ENCODE measurements at regions not wholly inside any gene's neighbourhood (a gene's known extent, or its start where the extent isn't known, plus 50 kb on each side); places are given as distances from the start of the nearest gene placed in this dataset.
"Not testable (repeated sequence)": the region's sequence is repeated elsewhere in the genome, so short reads cannot be mapped to it uniquely, and the experiment has no call there.

DNA sequence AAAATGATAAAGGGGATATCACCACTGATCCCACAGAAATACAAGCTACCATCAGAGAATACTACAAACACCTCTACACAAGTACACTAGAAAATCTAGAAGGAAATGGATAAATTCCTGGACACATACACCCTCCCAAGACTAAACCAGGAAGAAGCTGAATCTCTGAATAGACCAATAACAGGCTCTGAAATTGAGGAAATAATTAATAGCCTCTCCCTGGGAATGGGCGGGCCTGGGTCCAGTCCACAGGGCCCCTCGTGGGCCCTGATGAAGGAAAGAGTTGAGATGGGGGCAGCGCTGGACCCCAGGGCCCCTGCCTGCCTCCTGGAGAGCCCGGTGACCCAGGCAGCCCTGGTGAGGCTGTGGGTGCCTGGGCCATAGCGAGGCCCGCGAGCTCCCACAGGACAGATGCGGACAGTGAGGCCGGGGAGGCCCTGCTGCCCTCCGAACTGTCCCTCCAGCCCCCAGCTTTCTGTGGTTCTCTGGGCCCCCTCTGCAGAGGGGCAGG is 154.0 kb downstream of the CCDC74A start:
- peak; percentile 7 for ATAC-seq
- H3K36me3 Mint-ChIP-seq; H3K27me3 ChIP-seq (ENCODE audit: control insufficient read depth in 2 of 2, insufficient read depth in 2 of 2, low read length in 2 of 2); H3K9me3 ChIP-seq (ENCODE audit: control insufficient read depth in 2 of 3, low read length in 3 of 3); H3K9me3 Mint-ChIP-seq; H3K36me3 ChIP-seq (ENCODE audit: control insufficient read depth in 2 of 3, insufficient read depth in 3 of 3, low read length in 3 of 3); H3K4me1 ChIP-seq (ENCODE audit: control insufficient read depth in 2 of 2, insufficient read depth in 2 of 2, low read length in 2 of 2): not testable (repeated sequence)
- peak overlapping the region; percentile 79 to 93 (median 88) for H3K4me3 Mint-ChIP-seq
- H3K4me1 Mint-ChIP-seq: peaks cover 13 to 47% (median 29%) of the 10 kb centered on the region in 7 donors
- peak overlapping the region in 6 of 9 donors; percentile 38 to 90 (median 80) for H3K27ac Mint-ChIP-seq
- Histone ChIP-seq H3K27ac (ENCODE audit: low read depth, low read length) (peak overlapping the region; percentile 52), H3K4me3 (ENCODE audit: low read length) (peak overlapping the region; percentile 84)
- POLR2A ChIA-PET: interaction anchor here (0.5 to 0.7 kb wide), 2 partner anchors 8 to 173 kb away, joined by 3 to 4 read pairs; no protein-coding TSS in a partner anchor
- CTCF ChIA-PET: interaction anchor here (1.3 to 2.0 kb wide), 2 partner anchors 9 to 15 kb away, joined by 4 to 17 read pairs; no protein-coding TSS in a partner anchor
- peaks cover 0 to 12% (median 3%) of the 10 kb centered on the region in 5 donors for H3K27me3 Mint-ChIP-seq
- intact Hi-C loops (cut with micrococcal nuclease): loop anchor here (1.0 to 10.0 kb wide), 4 partner anchors 7 to 1497 kb away; partner anchors contain the start of genes MZT2A (in 1 of the 2), MZT2B (in 1 of the 2) and SMPD4 (in 1 of the 2)
- DNase-seq: peak in 1 of 9 donors; percentile 0

DNA sequence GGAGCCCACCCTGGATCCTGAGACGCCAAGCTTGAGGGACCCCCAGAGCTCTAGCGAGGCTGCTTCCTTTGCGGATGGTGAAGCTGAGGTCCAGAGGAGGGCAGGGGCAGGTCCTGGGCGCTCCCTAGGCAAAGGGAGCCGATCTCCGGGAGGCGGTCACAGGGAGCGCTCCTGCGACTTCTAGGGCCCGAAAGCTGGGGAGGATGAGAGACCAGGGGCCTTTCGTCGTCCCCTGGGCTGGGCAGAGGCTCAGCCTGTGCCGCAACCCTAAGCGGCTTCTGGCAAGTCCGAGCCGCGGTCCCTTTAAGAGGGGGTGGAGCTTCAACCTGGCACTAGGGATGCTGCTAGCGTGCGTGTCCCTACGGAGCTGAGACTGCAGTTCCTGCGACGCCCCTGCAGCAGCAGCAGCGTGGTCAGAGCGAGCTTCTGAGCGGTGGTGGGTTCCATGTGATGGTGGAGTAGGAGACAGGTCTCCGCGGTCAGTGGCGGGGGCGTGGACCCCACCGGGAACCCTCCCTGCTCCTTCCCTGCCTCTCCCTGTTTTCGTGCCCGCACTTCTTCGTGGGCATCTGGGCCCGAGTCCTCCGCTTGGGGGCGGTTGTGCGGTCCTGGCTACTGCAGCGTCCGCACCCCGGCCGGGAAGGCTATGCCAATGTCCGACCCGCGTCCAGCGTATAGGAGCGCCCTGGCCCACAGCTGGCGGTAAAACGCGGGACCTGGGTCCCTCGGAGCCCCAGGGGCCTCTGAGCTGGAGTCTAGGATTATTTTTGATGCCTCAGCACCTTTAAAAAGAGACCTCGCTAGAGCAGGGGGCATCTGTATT is 154.6 kb downstream of the CCDC74A start:
- CTCF ChIA-PET: interaction anchor here (1.3 to 2.0 kb wide), 2 partner anchors 9 to 16 kb away, joined by 4 to 17 read pairs; no protein-coding TSS in a partner anchor
- intact Hi-C loops (cut with micrococcal nuclease): loop anchor here (1.0 to 10.0 kb wide), 4 partner anchors 8 to 1498 kb away; partner anchors contain the start of genes MZT2A (in 1 of the 2), MZT2B (in 1 of the 2) and SMPD4 (in 1 of the 2)
- peaks cover 13 to 50% (median 29%) of the 10 kb centered on the region in 7 donors for H3K4me1 Mint-ChIP-seq

DNA sequence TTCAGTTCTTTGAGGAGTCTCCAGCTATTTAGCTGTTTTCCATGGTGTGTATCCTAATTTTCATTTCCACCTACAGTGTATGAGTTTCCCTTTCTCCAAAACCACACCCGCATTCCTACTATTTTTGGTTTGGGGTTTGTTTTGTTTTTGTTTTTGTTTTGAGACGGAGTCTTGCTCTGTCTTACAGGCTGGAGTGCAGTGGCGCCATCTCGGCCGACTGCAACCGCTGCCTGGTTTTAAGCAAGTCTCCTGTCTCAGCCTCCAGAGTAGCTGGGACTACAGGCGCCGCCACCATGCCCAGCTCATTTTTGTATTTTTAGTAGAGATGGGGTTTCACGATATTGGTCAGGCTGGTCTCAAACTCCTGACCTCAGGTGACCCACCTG is 155.2 kb downstream of the CCDC74A start:
- peaks cover 0 to 12% (median 0%) of the 10 kb centered on the region in 5 donors for H3K36me3 Mint-ChIP-seq
- H3K36me3 ChIP-seq (ENCODE audit: control insufficient read depth in 2 of 3, insufficient read depth in 3 of 3, low read length in 3 of 3); H3K4me1 ChIP-seq (ENCODE audit: control insufficient read depth in 2 of 2, insufficient read depth in 2 of 2, low read length in 2 of 2); H3K9me3 Mint-ChIP-seq; POLR2A ChIA-PET; H3K27me3 Mint-ChIP-seq; H3K9me3 ChIP-seq (ENCODE audit: control insufficient read depth in 2 of 3, low read length in 3 of 3); H3K27me3 ChIP-seq (ENCODE audit: control insufficient read depth in 2 of 2, insufficient read depth in 2 of 2, low read length in 2 of 2): not testable (repeated sequence)
- CTCF ChIA-PET: interaction anchor here (2.0 kb wide), 1 partner anchor 10 kb away, joined by 17 read pairs; no protein-coding TSS in a partner anchor
- peak overlapping the region; percentile 20 for H3K27ac ChIP-seq (ENCODE audit: low read depth, low read length)
- H3K4me1 Mint-ChIP-seq: peaks cover 13 to 47% (median 29%) of the 10 kb centered on the region in 7 donors
- peak overlapping the region in 7 of 9 donors; percentile 56 to 93 (median 81) for H3K27ac Mint-ChIP-seq
- ATAC-seq: peak; percentile 39
- peak overlapping the region; percentile 79 to 93 (median 89) for H3K4me3 Mint-ChIP-seq
- H3K4me3 ChIP-seq (ENCODE audit: low read length): peak overlapping the region; percentile 84
- intact Hi-C loops (cut with micrococcal nuclease): loop anchor here (1.0 to 10.0 kb wide), 4 partner anchors 9 to 1498 kb away; partner anchors contain the start of genes MZT2A (in 1 of the 2), MZT2B (in 1 of the 2) and SMPD4 (in 1 of the 2)
- peak in 3 of 9 donors; percentile 11 to 16 (median 16) for DNase-seq

More for the DNA sequence above, 154.6 kb downstream of the CCDC74A start:
- Mint-ChIP-seq H3K9me3 (no peaks in the 10 kb centered on the region), H3K27me3 (peaks cover 0 to 5% (median 0%) of the 10 kb centered on the region in 5 donors), H3K4me3 (peak overlapping the region; percentile 79 to 93 (median 89)), H3K27ac (peak overlapping the region; percentile 67 to 92 (median 78)), H3K36me3 (peaks cover 0 to 6% (median 0%) of the 10 kb centered on the region in 5 donors)
- Histone ChIP-seq H3K27ac (ENCODE audit: low read depth, low read length) (peak overlapping the region; percentile 52), H3K4me1 (ENCODE audit: control insufficient read depth in 2 of 2, insufficient read depth in 2 of 2, low read length in 2 of 2) (no peaks in the 10 kb centered on the region), H3K36me3 (ENCODE audit: control insufficient read depth in 2 of 3, insufficient read depth in 3 of 3, low read length in 3 of 3) (no peaks in the 10 kb centered on the region), H3K27me3 (ENCODE audit: control insufficient read depth in 2 of 2, insufficient read depth in 2 of 2, low read length in 2 of 2) (no peaks in the 10 kb centered on the region), H3K4me3 (ENCODE audit: low read length) (peak overlapping the region; percentile 84), H3K9me3 (ENCODE audit: control insufficient read depth in 2 of 3, low read length in 3 of 3) (no peaks in the 10 kb centered on the region)
- peak in 8 of 9 donors; percentile 47 to 73 (median 61) for DNase-seq
- POLR2A ChIA-PET: interaction anchor here (0.5 to 0.7 kb wide), 2 partner anchors 9 to 174 kb away, joined by 3 to 4 read pairs; no protein-coding TSS in a partner anchor
- peak; percentile 95 for ATAC-seq

DNA sequence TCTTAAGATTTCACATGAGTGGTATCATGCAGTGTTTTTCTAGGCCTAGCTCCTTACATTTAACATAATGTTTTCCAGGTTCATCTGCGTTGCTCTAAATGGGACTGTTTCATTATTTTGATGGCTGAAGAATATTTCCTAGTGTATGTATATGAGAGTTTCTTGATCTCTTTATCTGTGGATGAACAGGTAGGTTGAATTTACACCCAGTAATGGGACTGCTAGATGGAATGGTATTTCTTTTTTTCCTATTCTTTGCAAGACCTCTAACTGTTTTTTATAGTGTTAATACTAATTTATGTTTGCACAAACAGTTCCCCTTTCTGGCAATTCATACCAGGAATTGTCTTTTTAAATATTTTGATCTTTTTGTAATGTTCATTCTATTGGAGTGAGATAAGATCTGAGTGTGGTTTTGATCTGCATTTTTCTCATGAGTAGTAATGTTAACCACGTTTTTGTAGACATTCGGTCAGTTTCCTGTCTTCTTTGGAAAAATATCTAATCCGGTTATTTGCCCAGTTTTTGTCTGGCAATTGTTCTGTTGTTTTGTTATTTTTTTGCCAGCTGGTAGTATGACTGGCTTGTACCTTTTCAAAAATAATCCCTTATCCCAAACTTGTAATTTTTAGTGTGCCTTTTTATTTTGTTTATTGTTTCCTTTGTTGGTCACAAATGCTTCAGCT is 157.1 kb downstream of the CCDC74A start:
- intact Hi-C loops (cut with micrococcal nuclease): loop anchor here (2.0 to 10.0 kb wide), 3 partner anchors 118 to 1500 kb away; partner anchors contain the start of genes MZT2B (in 1 of the 2) and SMPD4 (in 1 of the 2)

DNA sequence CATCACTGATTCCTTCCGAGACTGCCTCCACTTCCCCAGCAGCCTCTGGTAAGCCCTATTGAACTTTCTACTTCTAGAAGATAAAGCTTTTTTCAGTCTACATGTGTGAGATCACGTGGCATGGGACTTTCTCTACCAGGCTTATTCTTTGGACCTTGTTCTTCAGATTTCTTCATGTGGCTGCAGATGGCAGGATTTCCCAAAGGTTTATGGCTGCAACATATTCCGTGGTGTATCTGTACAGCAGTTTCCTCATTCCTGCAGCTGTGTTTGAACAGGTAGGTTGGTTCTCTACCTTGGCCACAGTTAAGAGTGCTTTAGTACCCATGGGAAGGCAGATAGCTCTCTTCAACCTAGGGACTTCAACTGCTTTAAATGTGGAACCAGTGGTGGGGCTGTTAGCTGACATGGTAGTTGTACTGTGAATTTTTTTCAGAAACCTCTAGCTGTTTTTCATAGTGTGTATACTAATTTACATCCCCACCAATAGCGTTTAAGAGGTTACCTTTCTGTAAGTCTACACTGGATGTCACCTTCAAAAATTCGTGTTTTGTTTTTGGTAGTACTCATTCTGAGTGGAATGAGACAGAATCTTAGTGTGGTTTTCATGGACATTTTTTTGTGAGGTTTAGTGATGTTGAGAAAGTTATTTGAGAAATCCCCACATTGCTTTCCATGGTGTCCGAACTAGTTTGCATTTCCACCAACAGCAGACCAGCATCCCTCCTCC is 158.6 kb downstream of the CCDC74A start:
- H3K36me3 Mint-ChIP-seq: peaks cover 0 to 42% (median 15%) of the 10 kb centered on the region in 5 donors

More for the DNA sequence above, 157.1 kb downstream of the CCDC74A start:
- H3K27me3 ChIP-seq (ENCODE audit: control insufficient read depth in 2 of 2, insufficient read depth in 2 of 2, low read length in 2 of 2); POLR2A ChIA-PET; H3K4me1 ChIP-seq (ENCODE audit: control insufficient read depth in 2 of 2, insufficient read depth in 2 of 2, low read length in 2 of 2); H3K27ac ChIP-seq (ENCODE audit: low read depth, low read length); H3K9me3 ChIP-seq (ENCODE audit: control insufficient read depth in 2 of 3, low read length in 3 of 3); H3K9me3 Mint-ChIP-seq; DNase-seq; H3K4me3 ChIP-seq (ENCODE audit: low read length); H3K27me3 Mint-ChIP-seq; H3K36me3 ChIP-seq (ENCODE audit: control insufficient read depth in 2 of 3, insufficient read depth in 3 of 3, low read length in 3 of 3); CTCF ChIA-PET; ATAC-seq: not testable (repeated sequence)
- Mint-ChIP-seq H3K4me3 (peak overlapping the region in 5 of 10 donors; percentile 12 to 92 (median 53)), H3K4me1 (peaks cover 13 to 47% (median 29%) of the 10 kb centered on the region in 7 donors), H3K36me3 (peaks cover 0 to 26% (median under 1%) of the 10 kb centered on the region in 5 donors), H3K27ac (peak overlapping the region in 4 of 9 donors; percentile 35 to 90 (median 51))

More for the DNA sequence above, 158.6 kb downstream of the CCDC74A start:
- CTCF ChIA-PET; DNase-seq; H3K27ac ChIP-seq (ENCODE audit: low read depth, low read length); H3K27me3 Mint-ChIP-seq; H3K4me3 Mint-ChIP-seq; H3K4me1 ChIP-seq (ENCODE audit: control insufficient read depth in 2 of 2, insufficient read depth in 2 of 2, low read length in 2 of 2); H3K9me3 ChIP-seq (ENCODE audit: control insufficient read depth in 2 of 3, low read length in 3 of 3); H3K27me3 ChIP-seq (ENCODE audit: control insufficient read depth in 2 of 2, insufficient read depth in 2 of 2, low read length in 2 of 2); H3K4me3 ChIP-seq (ENCODE audit: low read length); H3K36me3 ChIP-seq (ENCODE audit: control insufficient read depth in 2 of 3, insufficient read depth in 3 of 3, low read length in 3 of 3); H3K9me3 Mint-ChIP-seq; POLR2A ChIA-PET; ATAC-seq: not testable (repeated sequence)
- peak overlapping the region in 2 of 9 donors; percentile 36 to 39 for H3K27ac Mint-ChIP-seq
- H3K4me1 Mint-ChIP-seq: peaks cover 12 to 39% (median 21%) of the 10 kb centered on the region in 7 donors
- intact Hi-C loops (cut with micrococcal nuclease): loop anchor here (10.0 kb wide), 2 partner anchors 578 to 1502 kb away; partner anchors contain the start of genes MZT2B (in 1 of the 2) and SMPD4 (in 1 of the 2)

All from naive thymus-derived CD4-positive, alpha-beta T cell (primary cell).